ENCODE measurements at regions not wholly inside any gene's neighbourhood (a gene's known extent, or its start where the extent isn't known, plus 50 kb on each side); places are given as distances from the start of the nearest gene placed in this dataset.

DNA sequence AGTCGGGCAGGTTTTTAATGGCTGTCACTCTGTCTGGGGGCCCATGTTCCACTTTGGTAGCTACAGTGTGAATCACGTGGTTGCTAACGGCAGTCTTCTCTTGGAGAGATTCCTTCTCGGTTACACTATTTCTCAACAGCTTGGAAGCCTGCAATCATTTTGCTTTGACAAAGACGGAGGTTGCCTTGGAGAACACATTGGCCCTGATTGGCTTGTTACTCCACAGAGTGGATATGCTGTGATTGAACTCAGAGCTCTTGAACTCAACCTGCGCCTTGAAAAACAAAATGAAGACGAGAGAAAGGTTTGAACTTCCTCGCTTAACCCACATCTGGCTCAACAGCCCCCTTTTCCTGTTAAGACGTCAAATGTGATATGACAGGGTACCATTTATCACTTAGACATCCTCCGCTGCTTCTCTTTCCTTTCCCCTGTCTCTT lies 218.9 kb downstream of the MAF start:
- Histone ChIP-seq H2AFZ (ENCODE audit: low read length) (peak overlapping the region; percentile 41; the same call in 1 of the 2 replicates), H4K5ac (ENCODE audit: insufficient read length, low read depth, low read length) (no peak overlapping the region), H3K9me3 (ENCODE audit: insufficient read depth in 2 of 2, low read depth in 1 of 2, low read length in 1 of 2) (peaks cover 0 to 2% of the 10 kb centered on the region in 2 experiments; a peak in 3 of 4 replicates), H2BK15ac (ENCODE audit: low read length) (no peak overlapping the region), H4K8ac (ENCODE audit: extremely low read depth, insufficient read depth, low read length) (no peak overlapping the region), H3K27ac (ENCODE audit: low read depth, low read length) (no peak overlapping the region), H3K27me3 (replicated peaks in 1 of 4; ENCODE audit: control insufficient read depth in 3 of 4, extremely low read depth in 1 of 4, insufficient read depth in 3 of 4, low read length in 3 of 4) (no peaks in the 10 kb centered on the region), H3K23me2 (ENCODE audit: low read depth, low read length) (no peaks in the 10 kb centered on the region), H3K36me3 (ENCODE audit: control insufficient read depth in 2 of 4, insufficient read depth in 4 of 4, low read length in 3 of 4) (no peaks in the 10 kb centered on the region), H3K79me2 (ENCODE audit: control insufficient read depth in 1 of 2, insufficient read depth in 2 of 2, low read length in 2 of 2) (no peaks in the 10 kb centered on the region), H2BK5ac (ENCODE audit: low read depth, low read length) (no peak overlapping the region), H2BK120ac (replicated peaks; ENCODE audit: low read depth, low read length) (no peak overlapping the region), H3K23ac (ENCODE audit: insufficient read length) (no peak overlapping the region), H2AK5ac (ENCODE audit: low read depth, low read length) (no peak overlapping the region), H3K14ac (ENCODE audit: insufficient read length) (no peak overlapping the region), H4K20me1 (replicated peaks in 1 of 2; ENCODE audit: control insufficient read depth in 1 of 2, insufficient read depth in 2 of 2, low read length in 2 of 2) (no peaks in the 10 kb centered on the region), H3K4me3 (ENCODE audit: extremely low read depth in 1 of 4, insufficient read depth in 2 of 4, low read depth in 3 of 4, low read length in 4 of 4) (no peak overlapping the region), H3K4me1 (replicated peaks in 1 of 4; ENCODE audit: control insufficient read depth in 3 of 4, insufficient read depth in 4 of 4, low read length in 3 of 4) (no peaks in the 10 kb centered on the region), H3K9ac (replicated peaks in 1 of 4; ENCODE audit: extremely low read depth in 1 of 4, low read depth in 3 of 4, low read length in 3 of 4) (no peak overlapping the region), H4K91ac (replicated peaks; ENCODE audit: insufficient read length, low read length) (no peak overlapping the region), H3K4me2 (ENCODE audit: insufficient read depth in 1 of 2, low read depth in 2 of 2, low read length in 2 of 2) (no peak overlapping the region), H3K56ac (replicated peaks; ENCODE audit: insufficient read length, low read depth, low read length) (no peak overlapping the region), H2BK12ac (ENCODE audit: low read depth, low read length) (no peak overlapping the region), H3K18ac (ENCODE audit: extremely low read depth, low read length) (no peak overlapping the region), H2BK20ac (ENCODE audit: low read length) (no peak overlapping the region), H3K4ac (replicated peaks; ENCODE audit: insufficient read length, low read depth, low read length) (no peak overlapping the region), H3K79me1 (ENCODE audit: low read depth, low read length) (no peaks in the 10 kb centered on the region)
- ChIA-PET CTCF (ENCODE audit: partially characterized antibody) (interaction anchor here (0.7 kb wide), 1 partner anchor 47 kb away, joined by 3 read pairs; no protein-coding TSS in a partner anchor), POLR2A (ENCODE audit: partially characterized antibody) (no interaction called here)
- TF ChIP-seq BACH1 (IDR thresholded peaks at IDR 0.05; ENCODE audit: low read length) (no peak), ZNF274 (IDR thresholded peaks at IDR 0.05; ENCODE audit: borderline replicate concordance, extremely low read depth, low read length) (no peak), E2F6 (IDR thresholded peaks at IDR 0.05) (no peak), SP4 (IDR thresholded peaks at IDR 0.05; ENCODE audit: low read length) (no peak), KDM1A (IDR thresholded peaks at IDR 0.05; ENCODE audit: borderline replicate concordance, low read length) (no peak), CBX5 (IDR thresholded peaks at IDR 0.05; ENCODE audit: low read depth, low read length) (no peak), ASH2L (IDR thresholded peaks at IDR 0.05; ENCODE audit: low read length) (no peak), PHF8 (conservative IDR thresholded peaks at IDR 0.05; ENCODE audit: low read depth, low read length) (no peak)
- FAIRE-seq, result no peak
- WGBS, 2 experiments (ENCODE audit: extremely low coverage in 1 of 2, insufficient coverage in 1 of 2, insufficient read length in 1 of 2, insufficient replicate concordance in 2 of 2, low coverage in 1 of 2, low lambda C conversion rate in 2 of 2, missing lambda C conversion rate in 1 of 2), result 89% methylated on average over 10 of the region's 10 CpGs; no CpG with 5 or more reads in 1 of the 2 experiments
- no peak for DNase-seq (ENCODE audit: low read depth in 1 of 2, low spot score in 2 of 2)

All from H1 (cell line).